Fibroblast of lung (primary cell): ENCODE measurements at regions not wholly inside any gene's neighbourhood (a gene's known extent, or its start where the extent isn't known, plus 50 kb on each side); places are given as distances from the start of the nearest gene placed in this dataset.

ENCODE experiments used
- EZH2 ChIP-seq: IDR thresholded peaks from 2 replicates; pipeline ENCODE4 v1.5.1; 2012; ENCODE audit warnings: low read length, control low read depth, mild to moderate bottlenecking; ENCODE audit errors: missing control alignments
- TF ChIP-seq, protein P1 (sequence below), 2 donors: IDR thresholded peaks in 1 of 2; conservative IDR thresholded peaks in 1 of 2; 1 replicate in 1 of 2; 2 replicates in 1 of 2; pipeline ENCODE4 v1.5.1; 2011 to 2012; ENCODE audit warnings: low read length in 2 of 2, control low read depth in 1 of 2, inconsistent platforms in 1 of 2, low read depth in 1 of 2, mild to moderate bottlenecking in 1 of 2

DNA sequence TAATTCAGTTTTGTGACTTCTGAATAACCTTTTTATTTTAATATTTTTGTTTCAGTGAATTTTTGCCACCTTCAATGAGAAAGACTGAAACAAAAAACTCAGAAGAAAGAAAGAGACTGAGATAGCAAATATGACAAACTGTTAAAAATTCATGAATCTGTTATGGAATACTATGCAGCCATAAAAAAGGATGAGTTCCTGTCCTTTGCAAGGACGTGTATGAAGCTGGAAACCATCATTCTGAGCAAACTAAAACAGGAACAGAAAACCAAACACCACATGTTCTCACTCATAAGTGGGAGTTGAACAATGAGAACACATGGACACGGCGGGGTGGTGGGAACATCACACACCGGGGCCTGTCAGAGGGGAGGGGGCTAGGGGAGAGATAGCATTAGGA, 193.4 kb upstream of the FGGY start:
- TF ChIP-seq, protein P1, sequence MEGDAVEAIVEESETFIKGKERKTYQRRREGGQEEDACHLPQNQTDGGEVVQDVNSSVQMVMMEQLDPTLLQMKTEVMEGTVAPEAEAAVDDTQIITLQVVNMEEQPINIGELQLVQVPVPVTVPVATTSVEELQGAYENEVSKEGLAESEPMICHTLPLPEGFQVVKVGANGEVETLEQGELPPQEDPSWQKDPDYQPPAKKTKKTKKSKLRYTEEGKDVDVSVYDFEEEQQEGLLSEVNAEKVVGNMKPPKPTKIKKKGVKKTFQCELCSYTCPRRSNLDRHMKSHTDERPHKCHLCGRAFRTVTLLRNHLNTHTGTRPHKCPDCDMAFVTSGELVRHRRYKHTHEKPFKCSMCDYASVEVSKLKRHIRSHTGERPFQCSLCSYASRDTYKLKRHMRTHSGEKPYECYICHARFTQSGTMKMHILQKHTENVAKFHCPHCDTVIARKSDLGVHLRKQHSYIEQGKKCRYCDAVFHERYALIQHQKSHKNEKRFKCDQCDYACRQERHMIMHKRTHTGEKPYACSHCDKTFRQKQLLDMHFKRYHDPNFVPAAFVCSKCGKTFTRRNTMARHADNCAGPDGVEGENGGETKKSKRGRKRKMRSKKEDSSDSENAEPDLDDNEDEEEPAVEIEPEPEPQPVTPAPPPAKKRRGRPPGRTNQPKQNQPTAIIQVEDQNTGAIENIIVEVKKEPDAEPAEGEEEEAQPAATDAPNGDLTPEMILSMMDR (conservative IDR thresholded peaks at IDR 0.05 in 1 of 2, IDR thresholded peaks at IDR 0.05 in 1 of 2; ENCODE audit: low read depth in 1 of 2, low read length in 2 of 2), result no peak
- TF ChIP-seq EZH2, result no peak
